HepG2 (cell line): ENCODE measurements at regions not wholly inside any gene's neighbourhood (a gene's known extent, or its start where the extent isn't known, plus 50 kb on each side); places are given as distances from the start of the nearest gene placed in this dataset.

ENCODE experiments used
- ATAC-seq: fragments of 200-7000 bp; cut with Tn5 transposase; 3 replicates; pipeline ENCODE4 v1.9.1; 2020; ENCODE audit warnings: mild to moderate bottlenecking, moderate library complexity
- BruUV-seq: library from RNA; stranded (reverse); fragments of 400-500 nt; replicated peaks from 2 replicates; lab custom pipeline; 2021; lab: Mats Ljungman, UMichigan
- CTCF ChIA-PET: fragments of 300-600 bp; formaldehyde crosslinking; extraction: SDS; loops from one replicate; lab custom pipeline; 2021; ENCODE audit warnings: low total read pairs, inconsistent platforms, low intra/inter-chr PET ratio; lab: Yijun Ruan, JAX
- POLR2A ChIA-PET: fragments of 350-600 bp; sonication (Branson Sonifier 250); formaldehyde crosslinking; loops from one replicate; lab custom pipeline; 2020; ENCODE audit warnings: antibody characterized with exemption, inconsistent platforms; lab: Yijun Ruan, JAX
- DNase-seq: peaks from one replicate; pipeline ENCODE4 v3.0.0-alpha.2; 2015; ENCODE audit warnings: low spot score
- FAIRE-seq: peaks from 3 replicates; lab custom pipeline; 2011; peaks lifted over from hg19 to GRCh38; lab: Jason Lieb, UNC
- H2AFZ ChIP-seq: one replicate; pipeline ENCODE4 v1.6.1; 2011; ENCODE audit warnings: low read length, inconsistent platforms
- H3K27ac ChIP-seq: fragments of 300-600 bp; 3 replicates; pipeline ENCODE4 v1.8.0; 2011; ENCODE audit warnings: mixed run types, mild to moderate bottlenecking, mixed read lengths, low read length, inconsistent platforms; ENCODE audit not compliant: insufficient read depth; ENCODE audit errors: extremely low read length
- H3K27me3 ChIP-seq, 2 experiments: fragments of 200-600 bp in 1 of 2; 2 replicates in 1 of 2; 3 replicates in 1 of 2; pipeline versions ENCODE4 v1.6.0 to v1.8.0; 2011; ENCODE audit warnings: low read length in 2 of 2, mild to moderate bottlenecking in 2 of 2, moderate library complexity in 2 of 2, inconsistent platforms in 1 of 2; ENCODE audit not compliant: insufficient read depth in 2 of 2, control insufficient read depth in 1 of 2
- H3K36me3 ChIP-seq, 2 experiments: fragments of 200-600 bp in 1 of 2; replicated peaks in 1 of 2; 2 replicates in 1 of 2; 3 replicates in 1 of 2; pipeline versions ENCODE4 v1.5.1 to v1.8.0; 2011; ENCODE audit warnings: low read length in 2 of 2, inconsistent platforms in 1 of 2; ENCODE audit not compliant: insufficient read depth in 2 of 2, control insufficient read depth in 1 of 2
- H3K4me1 ChIP-seq: 2 replicates; pipeline ENCODE4 v1.5.1; 2012; ENCODE audit warnings: low read length, inconsistent platforms; ENCODE audit not compliant: insufficient read depth
- H3K4me2 ChIP-seq: 2 replicates; pipeline ENCODE4 v1.6.0; 2011; ENCODE audit warnings: low read depth, low read length, inconsistent platforms
- H3K4me3 ChIP-seq, 3 experiments: fragments of 200-600 bp in 1 of 3; sonication (generic), shearing (Covaris generic) in 1 of 3; replicated peaks in 1 of 3; 2 replicates each; pipeline ENCODE4 v1.5.1; 2011 to 2016; ENCODE audit warnings: low read length in 3 of 3, inconsistent platforms in 2 of 3, low read depth in 2 of 3, mild to moderate bottlenecking in 2 of 3, control low read depth in 1 of 3, mixed read lengths in 1 of 3; ENCODE audit not compliant: insufficient read depth in 1 of 3
- H3K79me2 ChIP-seq: one replicate; pipeline ENCODE4 v1.6.1; 2011; ENCODE audit warnings: low read length, inconsistent platforms; ENCODE audit not compliant: insufficient read depth
- H3K9ac ChIP-seq: 2 replicates; pipeline ENCODE4 v1.6.0; 2011; ENCODE audit warnings: mild to moderate bottlenecking, low read depth, low read length, inconsistent platforms; ENCODE audit not compliant: insufficient read depth
- H3K9me3 ChIP-seq: 2 replicates; pipeline ENCODE4 v1.5.1; 2012; ENCODE audit warnings: mild to moderate bottlenecking, low read length
- H4K20me1 ChIP-seq: 2 replicates; pipeline ENCODE4 v1.6.0; 2011; ENCODE audit warnings: inconsistent platforms, mild to moderate bottlenecking, low read length, moderate library complexity; ENCODE audit not compliant: insufficient read depth
- IKZF1 ChIP-seq: fragments of 450-650 bp; IDR thresholded peaks from 2 replicates; pipeline ENCODE4 v1.7.1; 2016
- MXD3 ChIP-seq: IDR thresholded peaks from 2 replicates; pipeline ENCODE4 v1.6.1; 2016; ENCODE audit warnings: mild to moderate bottlenecking, missing biosample characterization, missing genetic modification reagents
- TRIM24 ChIP-seq: sonication (generic); formaldehyde crosslinking; IDR thresholded peaks from 2 replicates; pipeline ENCODE4 v1.8.0; 2022; ENCODE audit warnings: mild to moderate bottlenecking, missing genetic modification reagents
- ZBTB44 ChIP-seq: sonication (generic); formaldehyde crosslinking; IDR thresholded peaks from 2 replicates; pipeline ENCODE4 v1.4.0; 2020; ENCODE audit warnings: missing genetic modification reagents
- WGBS: methylation state at CpG from one replicate; pipeline ENCODE4 v1.1.6; 2017; ENCODE audit warnings: low lambda C conversion rate; 5-methylcytosine and 5-hydroxymethylcytosine counted together
- in situ Hi-C: cut with HindIII; loops from 2 replicates; pipeline ENCODE4 v1.10.0; 2017; ENCODE audit warnings: low pct_unique_long_range_greater_than_20kb; ENCODE audit not compliant: extremely low pct_ligation_motif_present
- intact Hi-C: fragments of 100-400 bp; cut with micrococcal nuclease; formaldehyde crosslinking; loops from one replicate; pipeline ENCODE4 v1.10.0; 2022; ENCODE audit not compliant: unreplicated experiment

DNA sequence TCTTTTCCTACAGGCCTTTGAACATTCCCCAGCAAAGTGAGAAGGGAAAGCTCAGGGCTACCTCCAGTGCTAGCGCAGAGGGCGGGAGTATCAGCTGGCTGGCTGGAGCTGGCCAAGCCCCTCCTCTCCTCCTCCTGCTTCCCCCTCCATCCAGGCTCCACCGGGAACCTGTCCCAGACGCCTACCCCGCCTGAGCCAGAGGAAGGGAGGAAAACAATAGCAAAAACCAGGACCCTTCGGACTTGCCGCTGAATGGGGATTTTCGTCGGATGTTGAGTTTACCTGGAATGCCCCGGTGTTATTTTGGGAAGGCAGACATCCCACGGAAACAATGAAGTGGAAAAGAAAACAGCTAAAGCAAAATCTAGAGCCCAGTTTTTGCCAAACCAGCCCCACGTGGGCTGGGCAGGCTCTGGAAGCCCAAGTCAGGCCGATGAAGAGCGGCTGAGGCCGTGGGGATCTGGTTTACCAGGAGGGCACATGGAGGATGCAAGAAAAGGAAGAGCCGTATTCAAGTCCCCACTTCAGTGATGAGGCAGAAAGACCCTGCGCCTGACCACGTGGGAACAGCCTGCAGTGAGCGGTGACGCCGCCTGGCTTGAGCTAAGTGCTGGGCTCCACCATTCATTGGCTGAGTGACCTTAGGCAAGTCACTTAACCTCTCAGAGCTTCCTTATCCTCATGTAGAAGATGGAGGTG is 100.4 kb upstream of the LCLAT1 start:
- BruUV-seq, result no TSS peak
- WGBS, result 51% methylated on average over 21 of the region's 21 CpGs

More for the DNA sequence above, 100.4 kb upstream of the LCLAT1 start:
- Histone ChIP-seq H3K36me3 (no peaks in the 10 kb centered on the region), H3K79me2 (no peaks in the 10 kb centered on the region), H3K9me3 (no peaks in the 10 kb centered on the region; the same call in 1 of the 2 replicates), H3K4me3 (no peak overlapping the region), H3K4me2 (no peak overlapping the region), H4K20me1 (no peaks in the 10 kb centered on the region), H3K4me1 (no peaks in the 10 kb centered on the region), H3K9ac (no peak overlapping the region), H2AFZ (no peak overlapping the region), H3K27ac (no peak overlapping the region), H3K27me3 (peaks cover 0 to 20% of the 10 kb centered on the region in 2 experiments; a peak in 3 of 5 replicates)
- in situ Hi-C loops (no loop called here), intact Hi-C loops (loop anchor here (5.0 kb wide), 1 partner anchor 876 kb away; no protein-coding TSS in a partner anchor)
- no peak for ATAC-seq
- TF ChIP-seq MXD3 (CRISPR knock-in tag) (no peak), ZBTB44 (no peak), IKZF1 (no peak), TRIM24 (CRISPR knock-in tag) (no peak)
- POLR2A ChIA-PET, result no interaction called here
- DNase-seq, result no peak
- CTCF ChIA-PET, result no interaction called here
- no peak for FAIRE-seq
